Upper lobe of left lung (tissue), 4 donors: ENCODE measurements at regions not wholly inside any gene's neighbourhood (a gene's known extent, or its start where the extent isn't known, plus 50 kb on each side); places are given as distances from the start of the nearest gene placed in this dataset.

ENCODE experiments used
- EP300 ChIP-seq, 4 donors: sonication (generic); formaldehyde crosslinking; IDR thresholded peaks; one replicate each; pipeline ENCODE4 v1.5.1; 2017; ENCODE audit warnings: antibody characterized with exemption in 4 of 4, control low read depth in 2 of 4
- POLR2A ChIP-seq, 4 donors: fragments of 450-650 bp; IDR thresholded peaks; one replicate each; pipeline ENCODE4 v1.5.1; 2016 to 2017; ENCODE audit warnings: antibody characterized with exemption in 4 of 4, mild to moderate bottlenecking in 2 of 4
- TF ChIP-seq, protein P1 (sequence below), 6 experiments: fragments of 450-650 bp in 4 of 6; fragments of 200-600 bp in 2 of 6; sonication (generic) in 2 of 6; IDR thresholded peaks; one replicate each; pipeline ENCODE4 v1.5.1; 2016 to 2019; ENCODE audit warnings: antibody characterized with exemption in 6 of 6

DNA sequence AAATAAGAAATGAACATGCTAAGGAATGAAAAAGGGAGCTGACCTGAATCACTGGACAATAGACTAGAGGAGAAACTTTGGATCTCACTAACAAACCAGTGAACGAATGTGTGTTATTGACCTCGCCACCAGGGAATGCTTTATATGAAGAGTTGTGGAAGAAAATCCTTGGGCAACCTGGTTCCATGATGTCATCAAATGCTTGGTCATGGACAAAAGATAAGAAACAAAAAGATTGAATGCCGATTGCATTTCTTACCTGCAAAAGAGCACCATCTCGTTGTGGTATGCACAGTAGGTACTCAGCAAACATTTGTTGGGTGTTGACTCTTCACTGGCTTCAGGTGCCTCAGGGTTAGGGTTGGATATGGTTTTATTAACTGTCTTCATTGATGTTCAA is 165.2 kb upstream of the TSHZ2 start:
- TF ChIP-seq, protein P1, sequence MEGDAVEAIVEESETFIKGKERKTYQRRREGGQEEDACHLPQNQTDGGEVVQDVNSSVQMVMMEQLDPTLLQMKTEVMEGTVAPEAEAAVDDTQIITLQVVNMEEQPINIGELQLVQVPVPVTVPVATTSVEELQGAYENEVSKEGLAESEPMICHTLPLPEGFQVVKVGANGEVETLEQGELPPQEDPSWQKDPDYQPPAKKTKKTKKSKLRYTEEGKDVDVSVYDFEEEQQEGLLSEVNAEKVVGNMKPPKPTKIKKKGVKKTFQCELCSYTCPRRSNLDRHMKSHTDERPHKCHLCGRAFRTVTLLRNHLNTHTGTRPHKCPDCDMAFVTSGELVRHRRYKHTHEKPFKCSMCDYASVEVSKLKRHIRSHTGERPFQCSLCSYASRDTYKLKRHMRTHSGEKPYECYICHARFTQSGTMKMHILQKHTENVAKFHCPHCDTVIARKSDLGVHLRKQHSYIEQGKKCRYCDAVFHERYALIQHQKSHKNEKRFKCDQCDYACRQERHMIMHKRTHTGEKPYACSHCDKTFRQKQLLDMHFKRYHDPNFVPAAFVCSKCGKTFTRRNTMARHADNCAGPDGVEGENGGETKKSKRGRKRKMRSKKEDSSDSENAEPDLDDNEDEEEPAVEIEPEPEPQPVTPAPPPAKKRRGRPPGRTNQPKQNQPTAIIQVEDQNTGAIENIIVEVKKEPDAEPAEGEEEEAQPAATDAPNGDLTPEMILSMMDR (IDR thresholded peaks at IDR 0.05): no peak
- no peak for TF ChIP-seq POLR2A (IDR thresholded peaks at IDR 0.05)
- TF ChIP-seq EP300 (IDR thresholded peaks at IDR 0.05): no peak
